GM19025 (cell line): ENCODE measurements at regions not wholly inside any gene's neighbourhood (a gene's known extent, or its start where the extent isn't known, plus 50 kb on each side); places are given as distances from the start of the nearest gene placed in this dataset.
"Not testable (repeated sequence)": the region's sequence is repeated elsewhere in the genome, so short reads cannot be mapped to it uniquely, and the experiment has no call there.

Experiments
- ATAC-seq: cut with Tn5 transposase; IDR thresholded peaks from one replicate; pipeline ENCODE4 v1.9.1; 2021; ENCODE audit warnings: mild to moderate bottlenecking, low read depth, moderate library complexity; ENCODE audit not compliant: unreplicated experiment

DNA sequence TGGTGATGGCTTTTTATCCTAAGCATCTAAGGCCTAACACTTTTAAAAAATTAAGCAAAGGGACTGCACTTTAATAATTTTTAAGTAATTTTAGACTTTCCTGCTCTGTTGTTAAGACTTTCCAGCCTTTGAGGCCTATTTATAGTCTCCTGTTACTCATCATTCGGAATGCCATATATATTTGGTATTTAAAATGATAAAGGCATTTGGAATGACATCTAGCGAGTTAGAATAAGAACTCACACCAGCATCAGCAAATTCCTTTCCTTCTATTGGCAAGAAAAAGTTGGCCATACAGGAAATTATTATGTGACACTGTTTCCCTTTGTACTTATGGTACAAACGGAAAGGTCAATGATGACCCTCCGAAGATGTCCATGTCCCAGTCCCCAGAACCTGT, 88.1 kb upstream of the STMND1 start:
- ATAC-seq, result no peak

DNA sequence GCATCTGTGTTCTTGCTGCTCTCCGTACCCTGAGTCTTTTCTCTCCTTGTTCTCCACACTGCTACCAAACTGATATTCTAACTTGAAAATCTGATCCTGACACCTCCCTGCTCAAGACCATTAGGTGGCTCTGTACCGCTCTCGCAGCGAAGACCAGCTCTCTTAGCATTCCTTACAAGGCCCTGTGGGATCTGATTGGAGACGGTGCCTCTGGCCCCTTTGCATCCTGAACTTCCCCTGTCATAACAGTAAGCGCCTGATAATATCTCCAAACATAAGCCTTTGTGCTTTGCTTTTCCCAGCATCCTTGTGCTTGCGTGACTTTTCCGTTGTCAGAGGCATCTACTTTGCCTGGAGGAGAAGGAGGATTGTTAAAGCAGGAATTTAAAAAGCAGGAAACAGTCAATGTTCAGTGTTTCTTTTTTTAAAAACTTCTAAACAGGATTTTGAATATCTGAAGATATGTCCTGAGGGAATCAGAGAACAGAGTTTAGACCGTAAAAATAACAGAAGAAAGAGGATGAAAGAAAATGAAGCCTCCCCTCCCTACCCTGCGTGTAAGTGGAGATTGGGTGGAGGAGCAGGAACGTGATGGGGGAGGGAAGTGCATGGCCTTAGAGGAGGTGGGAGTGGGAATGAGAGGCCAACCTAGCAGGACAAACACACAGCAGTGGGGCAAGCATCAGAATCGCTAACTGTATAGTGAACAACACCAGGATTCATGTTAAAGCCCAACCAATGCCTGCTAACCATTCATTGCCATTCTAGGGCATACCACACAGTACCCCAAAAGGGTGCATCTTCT, 89.2 kb upstream of the STMND1 start:
- ATAC-seq, result no peak

DNA sequence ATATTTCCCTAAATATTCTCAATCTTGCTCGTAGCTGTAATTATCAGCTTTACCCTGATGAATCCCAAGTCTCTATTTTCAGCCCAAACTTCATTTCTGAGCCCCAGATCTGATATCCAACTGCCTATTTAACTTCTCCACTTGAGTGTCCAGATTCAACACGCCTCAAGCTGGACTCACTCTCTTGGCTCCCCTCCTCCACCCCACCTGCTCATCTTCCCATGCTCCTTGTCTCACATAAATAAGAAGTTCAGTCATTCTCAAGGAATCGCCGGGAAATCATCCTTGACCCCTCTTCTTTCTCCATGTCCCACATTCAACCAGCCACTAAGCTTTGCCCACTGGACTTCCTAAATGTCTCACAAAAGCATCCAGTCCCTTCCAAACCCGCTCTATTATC, 89.9 kb upstream of the STMND1 start:
- no peak for ATAC-seq

DNA sequence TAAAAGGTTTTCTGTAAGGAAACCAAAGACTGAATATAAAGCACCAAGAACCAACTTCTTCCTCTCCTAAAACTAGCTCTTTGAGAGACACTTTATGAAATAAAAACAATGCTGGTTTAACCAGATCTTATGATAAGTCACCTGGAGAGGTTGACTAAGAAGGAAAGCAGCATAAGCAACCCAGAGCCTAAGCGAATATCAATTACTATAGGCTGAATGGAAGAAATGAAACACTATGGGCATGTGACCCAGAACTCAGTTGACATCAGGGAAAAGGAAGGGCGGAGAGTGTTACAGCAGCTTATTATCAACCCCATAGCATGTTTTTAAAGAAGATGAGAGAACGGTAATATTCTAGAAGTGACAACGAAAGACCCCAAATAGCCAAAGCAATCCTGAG, 94.1 kb upstream of the STMND1 start:
- ATAC-seq, result no peak

DNA sequence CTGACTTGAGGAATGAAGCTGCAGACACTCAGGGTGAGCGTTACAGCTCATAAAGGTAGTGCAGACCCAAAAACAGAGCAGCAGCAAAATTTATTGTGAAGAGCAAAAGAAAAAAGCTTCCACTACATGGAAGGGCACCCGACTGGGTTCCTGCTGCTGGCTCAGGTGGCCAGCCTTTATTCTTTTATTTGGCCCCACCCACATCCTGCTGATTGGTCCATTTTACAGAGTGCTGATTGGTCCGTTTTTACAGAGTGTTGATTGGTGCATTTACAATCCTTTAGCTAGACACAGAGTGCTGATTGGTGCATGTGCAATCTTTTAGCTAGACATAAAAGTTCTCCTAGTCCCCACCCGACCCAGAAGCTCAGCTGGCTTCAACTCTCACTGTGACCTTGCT, 95.3 kb upstream of the STMND1 start:
- no peak for ATAC-seq

DNA sequence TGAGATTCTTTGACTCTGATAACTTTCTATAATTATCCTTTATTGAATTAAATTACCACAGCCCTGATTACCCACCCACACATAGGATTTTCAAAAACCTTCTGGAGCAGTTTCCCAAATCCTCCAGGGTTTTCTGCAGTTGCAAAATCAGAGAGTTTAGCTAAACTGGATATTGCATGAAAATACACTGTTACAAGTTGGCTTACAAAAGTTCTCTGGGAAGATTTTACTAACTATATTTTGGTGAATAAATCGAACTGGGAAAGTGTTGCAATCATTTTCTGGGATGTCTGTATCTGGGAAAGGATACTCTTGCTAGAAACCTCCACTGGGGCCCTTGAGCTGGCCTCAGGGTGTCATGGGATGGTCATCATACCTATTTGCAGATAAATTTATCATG, 97.6 kb upstream of the STMND1 start:
- ATAC-seq, result no peak

DNA sequence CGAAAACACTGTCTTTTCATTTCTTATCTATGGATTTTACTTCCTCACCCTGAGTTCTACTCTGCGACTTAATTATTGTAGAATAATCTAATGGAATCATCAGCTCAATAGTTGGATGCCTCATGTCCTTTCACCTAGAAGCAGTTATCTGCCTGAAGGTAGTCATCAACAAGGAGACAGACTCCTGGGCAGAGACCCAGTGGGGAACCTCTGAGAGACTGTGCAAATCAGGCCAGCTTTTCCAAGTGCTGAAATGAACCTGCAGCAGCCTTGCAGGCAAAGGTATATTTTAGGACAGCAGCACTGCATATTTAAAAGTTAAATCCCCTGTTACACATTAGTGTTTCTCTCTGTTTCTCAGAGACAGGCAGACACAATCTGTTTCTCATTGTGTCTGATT, 99.7 kb upstream of the STMND1 start:
- ATAC-seq, result no peak

DNA sequence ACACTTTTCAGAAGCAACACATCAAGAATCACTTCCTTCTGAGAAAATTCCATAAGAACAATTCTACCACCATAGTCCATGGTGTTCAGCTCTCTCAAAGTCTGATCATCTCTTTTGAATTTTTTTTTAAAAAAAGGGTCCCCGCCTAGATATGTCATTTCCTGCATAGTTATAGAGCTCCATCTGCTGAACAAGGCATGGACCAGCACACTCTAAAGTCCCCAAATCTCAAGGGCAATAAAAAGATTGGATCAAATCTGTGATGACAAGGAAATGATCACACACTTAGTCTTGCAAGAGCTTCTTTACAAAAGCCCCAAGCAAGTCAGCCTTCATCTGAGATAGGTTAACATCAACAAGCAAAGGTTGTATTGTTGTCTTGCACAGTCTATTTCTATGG, 100.7 kb upstream of the STMND1 start:
- no peak for ATAC-seq

GRCh38 chr6:16999491-17000436, 102.1 kb upstream of the STMND1 start:
- ATAC-seq, result no peak

DNA sequence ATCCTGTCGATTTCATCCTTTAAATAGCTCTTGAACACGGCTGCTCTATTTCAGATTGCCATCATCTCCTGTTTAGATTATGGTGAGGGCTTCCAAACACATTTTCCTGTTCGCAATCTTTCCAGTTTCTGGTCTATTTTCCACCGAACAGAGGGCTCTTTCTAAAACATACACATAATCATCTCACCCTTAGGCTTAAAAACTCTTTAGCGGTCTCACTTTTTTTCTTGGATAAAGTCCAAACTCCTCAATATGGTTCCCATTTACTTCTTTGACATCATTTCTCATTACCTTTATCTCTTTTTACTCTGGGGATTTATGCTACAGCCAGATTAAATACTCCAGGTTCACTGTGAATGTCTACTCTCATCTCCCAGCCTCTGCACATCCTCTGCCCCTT, 103.4 kb upstream of the STMND1 start:
- no peak for ATAC-seq

DNA sequence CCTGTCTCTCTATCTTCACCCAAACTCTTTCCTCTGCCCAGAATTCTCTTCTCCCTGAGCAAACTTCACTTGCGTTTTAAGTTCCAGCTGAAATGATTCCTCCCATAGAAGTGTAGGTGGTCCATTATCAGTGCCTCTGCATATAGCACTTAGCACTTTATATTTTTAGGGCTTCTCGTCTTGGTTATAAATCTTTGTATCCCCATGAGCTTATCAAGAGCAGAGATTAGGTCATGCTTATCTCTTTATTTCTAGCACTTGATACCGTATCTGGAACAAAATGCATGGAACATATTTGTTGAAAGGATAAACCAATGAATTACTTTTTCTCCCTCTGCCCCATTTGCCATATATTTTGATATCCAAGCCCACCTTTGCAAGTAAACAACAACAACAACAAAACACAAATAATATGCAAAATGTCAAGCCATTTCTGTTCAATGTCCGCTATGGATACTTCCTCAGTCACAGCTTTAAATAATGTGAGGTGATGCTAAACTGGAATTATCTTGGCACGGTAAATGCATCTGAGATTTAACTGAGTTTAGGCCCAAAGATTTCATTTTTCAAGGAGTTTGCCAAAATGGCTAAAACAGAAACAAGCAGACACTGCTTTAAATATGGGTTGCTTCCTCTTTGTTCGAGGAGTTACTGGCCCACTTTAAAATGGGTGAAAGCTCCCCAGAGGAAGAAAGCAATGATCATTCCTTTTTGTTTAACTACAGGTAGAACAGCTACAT, 106.2 kb upstream of the STMND1 start:
- no peak for ATAC-seq

DNA sequence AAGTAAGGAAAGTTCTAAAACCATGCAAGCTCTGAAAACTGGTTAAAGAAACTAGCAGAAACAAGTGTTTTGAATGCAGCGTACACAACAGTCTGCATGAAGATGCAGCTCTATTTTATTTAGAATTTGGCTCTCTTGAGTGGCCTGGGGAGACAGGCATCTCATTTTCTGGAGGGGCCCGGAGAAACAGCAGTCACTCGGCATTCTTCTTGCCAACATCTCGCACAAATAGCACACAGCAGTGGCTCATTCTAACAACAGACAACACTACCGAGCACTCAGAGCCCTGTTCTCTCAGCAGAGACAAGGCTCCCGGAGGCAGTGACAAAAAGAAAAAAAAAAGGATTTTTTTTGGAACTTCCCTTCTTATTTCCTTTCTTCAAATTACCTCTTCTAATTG, 108.5 kb upstream of the STMND1 start:
- no peak for ATAC-seq

- no peak for ATAC-seq
Measured at GRCh38 chr6:16991981-16992629, 109.7 kb upstream of the STMND1 start.

GRCh38 chr6:16989976-16990375, 111.9 kb upstream of the STMND1 start:
- ATAC-seq, result not testable (repeated sequence)

- ATAC-seq, result no peak
Measured at GRCh38 chr6:16989382-16989781, 112.5 kb upstream of the STMND1 start.

GRCh38 chr6:16987996-16988395, 113.9 kb upstream of the STMND1 start:
- no peak for ATAC-seq

DNA sequence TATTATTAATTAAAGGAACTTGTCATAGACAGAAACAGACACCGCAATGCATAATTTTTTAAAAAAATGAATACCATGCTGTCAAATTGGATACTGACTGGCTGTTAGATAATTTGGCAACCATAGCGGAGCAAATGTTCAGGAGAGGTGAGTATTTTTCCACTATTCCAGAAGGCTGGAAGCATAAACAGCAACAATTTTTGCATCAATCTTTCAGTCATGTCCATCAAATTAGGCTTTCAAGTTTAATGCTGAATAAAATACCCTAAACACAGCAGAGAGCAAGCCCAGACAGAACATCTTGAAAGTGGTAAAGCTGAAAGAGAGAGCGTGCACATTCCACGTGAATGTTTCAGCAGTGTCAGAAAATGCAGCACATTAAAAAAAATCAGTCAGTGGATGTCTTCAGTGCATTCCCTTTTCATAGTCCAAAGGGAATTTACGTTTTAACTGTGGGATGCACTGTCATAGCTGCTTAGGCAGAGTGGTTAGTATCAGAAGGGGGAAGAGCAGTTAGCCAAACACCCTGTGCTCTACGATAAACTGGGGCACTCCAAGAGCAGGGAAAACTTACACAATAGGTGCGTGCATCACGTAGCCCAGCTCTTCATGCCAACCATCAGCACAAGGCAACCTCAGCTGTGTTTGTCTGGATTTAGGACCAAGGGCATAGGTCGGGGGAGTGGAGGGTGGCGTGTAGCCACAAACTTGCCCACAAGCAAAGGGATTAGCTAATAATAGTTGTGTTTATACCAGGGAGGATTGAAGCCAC, 116.2 kb upstream of the STMND1 start:
- ATAC-seq, result no peak

GRCh38 chr6:16982807-16983206, 119.0 kb upstream of the STMND1 start:
- ATAC-seq, result no peak

- no peak for ATAC-seq
Measured at GRCh38 chr6:16979677-16980370, 122.0 kb upstream of the STMND1 start.
